Choroid plexus epithelial cell (primary cell): ENCODE measurements at regions not wholly inside any gene's neighbourhood (a gene's known extent, or its start where the extent isn't known, plus 50 kb on each side); places are given as distances from the start of the nearest gene placed in this dataset.
"Not testable (repeated sequence)": the region's sequence is repeated elsewhere in the genome, so short reads cannot be mapped to it uniquely, and the experiment has no call there.

Experiments
- DNase-seq: peaks from one replicate; pipeline ENCODE4 v3.0.0-alpha.2; 2010; ENCODE audit warnings: low read depth
- H3K4me3 ChIP-seq: 2 replicates; pipeline ENCODE4 v1.5.1; 2011; ENCODE audit warnings: low read depth, mild to moderate bottlenecking, control low read depth, low read length, moderate library complexity
- TF ChIP-seq, protein P1 (sequence below): conservative IDR thresholded peaks from 2 replicates; pipeline ENCODE4 v1.5.1; 2011; ENCODE audit warnings: low read depth, mild to moderate bottlenecking, control low read depth, inconsistent platforms, low read length, moderate library complexity

- TF ChIP-seq, protein P1, sequence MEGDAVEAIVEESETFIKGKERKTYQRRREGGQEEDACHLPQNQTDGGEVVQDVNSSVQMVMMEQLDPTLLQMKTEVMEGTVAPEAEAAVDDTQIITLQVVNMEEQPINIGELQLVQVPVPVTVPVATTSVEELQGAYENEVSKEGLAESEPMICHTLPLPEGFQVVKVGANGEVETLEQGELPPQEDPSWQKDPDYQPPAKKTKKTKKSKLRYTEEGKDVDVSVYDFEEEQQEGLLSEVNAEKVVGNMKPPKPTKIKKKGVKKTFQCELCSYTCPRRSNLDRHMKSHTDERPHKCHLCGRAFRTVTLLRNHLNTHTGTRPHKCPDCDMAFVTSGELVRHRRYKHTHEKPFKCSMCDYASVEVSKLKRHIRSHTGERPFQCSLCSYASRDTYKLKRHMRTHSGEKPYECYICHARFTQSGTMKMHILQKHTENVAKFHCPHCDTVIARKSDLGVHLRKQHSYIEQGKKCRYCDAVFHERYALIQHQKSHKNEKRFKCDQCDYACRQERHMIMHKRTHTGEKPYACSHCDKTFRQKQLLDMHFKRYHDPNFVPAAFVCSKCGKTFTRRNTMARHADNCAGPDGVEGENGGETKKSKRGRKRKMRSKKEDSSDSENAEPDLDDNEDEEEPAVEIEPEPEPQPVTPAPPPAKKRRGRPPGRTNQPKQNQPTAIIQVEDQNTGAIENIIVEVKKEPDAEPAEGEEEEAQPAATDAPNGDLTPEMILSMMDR, result no peak
- H3K4me3 ChIP-seq, result peak overlapping the region; percentile 35
Measured at GRCh38 chr16:29290631-29291247, 115.8 kb downstream of the NPIPB11 start.

GRCh38 chr16:29289516-29290239 lies 116.8 kb downstream of the NPIPB11 start:
- H3K4me3 ChIP-seq, DNase-seq: not testable (repeated sequence)

More at GRCh38 chr16:29290631-29291247, 115.8 kb downstream of the NPIPB11 start:
- DNase-seq, result peak; percentile 86

GRCh38 chr16:29288711-29289474 lies 117.6 kb downstream of the NPIPB11 start:
- peak; percentile 57 for DNase-seq
- H3K4me3 ChIP-seq, result not testable (repeated sequence)

DNA sequence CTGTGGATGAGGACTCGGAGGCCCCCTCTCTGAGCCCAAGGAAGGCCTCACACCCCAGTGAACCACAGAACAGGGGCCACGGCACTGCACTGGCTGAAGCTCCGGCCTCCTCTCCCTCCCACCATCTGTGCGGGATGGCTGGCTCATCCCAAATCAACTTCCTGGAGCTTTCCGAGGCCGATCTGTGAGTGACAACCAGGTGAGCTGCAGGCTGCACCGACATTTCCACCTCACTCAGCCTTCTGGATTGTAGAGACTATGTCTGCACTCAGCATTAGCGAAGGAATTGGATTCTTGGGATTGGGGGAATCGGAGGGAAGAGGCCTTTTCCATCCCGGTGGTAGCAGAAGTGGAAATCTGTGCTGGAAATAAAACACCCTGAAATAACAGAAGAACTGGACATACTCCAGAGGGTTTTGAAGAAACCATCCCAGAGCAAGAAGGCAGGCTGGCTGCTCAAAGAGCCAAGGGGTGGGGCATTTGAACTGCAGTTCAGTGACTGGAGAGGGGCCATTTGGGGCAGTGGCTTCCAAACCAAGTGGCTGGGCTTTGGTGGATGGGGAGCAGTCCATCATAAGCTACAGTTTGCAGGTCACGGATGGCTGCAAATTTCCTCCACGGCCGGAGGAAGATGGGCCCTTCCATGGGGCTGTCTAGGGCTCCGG lies 118.5 kb downstream of the NPIPB11 start:
- DNase-seq, H3K4me3 ChIP-seq: not testable (repeated sequence)

DNA sequence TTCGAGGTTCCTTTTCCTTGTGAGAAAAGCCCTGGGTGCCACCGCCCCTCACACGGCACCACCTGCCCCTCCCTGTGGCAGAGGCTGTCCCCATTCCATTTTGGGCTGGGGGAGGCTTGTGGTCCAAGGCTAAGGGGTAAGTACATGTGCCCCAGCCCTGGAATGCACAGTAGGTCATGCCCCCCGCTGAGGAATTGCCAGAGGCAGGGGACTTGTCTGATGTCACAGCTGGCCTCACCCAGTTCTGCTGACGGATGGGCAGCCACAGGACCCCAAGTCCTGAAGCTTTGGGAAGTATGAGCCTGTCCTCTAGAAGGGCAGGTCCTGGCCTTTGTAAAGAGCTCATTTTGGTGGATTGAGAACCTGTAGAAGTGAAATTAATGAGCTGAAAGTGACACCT lies 119.3 kb downstream of the NPIPB11 start:
- not testable (repeated sequence) for DNase-seq, H3K4me3 ChIP-seq

DNA sequence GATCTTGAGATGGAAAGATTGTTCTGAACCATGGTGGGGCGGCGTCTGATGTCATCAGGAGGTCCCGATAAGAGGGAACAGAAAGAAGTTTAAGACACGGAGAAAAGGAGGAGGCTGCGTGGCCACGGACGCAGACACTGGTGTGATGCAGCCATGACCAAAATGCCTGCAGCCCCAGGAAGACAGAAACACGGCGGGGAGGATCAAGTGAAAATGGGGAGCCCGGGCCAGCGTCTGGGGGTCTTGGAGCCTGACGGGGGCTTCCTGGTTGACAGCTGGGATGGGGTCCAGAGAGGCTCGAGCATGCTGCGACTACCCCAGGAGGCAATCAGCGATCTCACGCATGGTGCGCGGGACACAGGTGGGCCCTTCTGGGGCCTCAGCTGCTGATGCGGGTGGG lies 119.7 kb downstream of the NPIPB11 start:
- not testable (repeated sequence) for DNase-seq, H3K4me3 ChIP-seq

- DNase-seq, H3K4me3 ChIP-seq: not testable (repeated sequence)
Measured at GRCh38 chr16:29286161-29286560, 120.3 kb downstream of the NPIPB11 start.

DNA sequence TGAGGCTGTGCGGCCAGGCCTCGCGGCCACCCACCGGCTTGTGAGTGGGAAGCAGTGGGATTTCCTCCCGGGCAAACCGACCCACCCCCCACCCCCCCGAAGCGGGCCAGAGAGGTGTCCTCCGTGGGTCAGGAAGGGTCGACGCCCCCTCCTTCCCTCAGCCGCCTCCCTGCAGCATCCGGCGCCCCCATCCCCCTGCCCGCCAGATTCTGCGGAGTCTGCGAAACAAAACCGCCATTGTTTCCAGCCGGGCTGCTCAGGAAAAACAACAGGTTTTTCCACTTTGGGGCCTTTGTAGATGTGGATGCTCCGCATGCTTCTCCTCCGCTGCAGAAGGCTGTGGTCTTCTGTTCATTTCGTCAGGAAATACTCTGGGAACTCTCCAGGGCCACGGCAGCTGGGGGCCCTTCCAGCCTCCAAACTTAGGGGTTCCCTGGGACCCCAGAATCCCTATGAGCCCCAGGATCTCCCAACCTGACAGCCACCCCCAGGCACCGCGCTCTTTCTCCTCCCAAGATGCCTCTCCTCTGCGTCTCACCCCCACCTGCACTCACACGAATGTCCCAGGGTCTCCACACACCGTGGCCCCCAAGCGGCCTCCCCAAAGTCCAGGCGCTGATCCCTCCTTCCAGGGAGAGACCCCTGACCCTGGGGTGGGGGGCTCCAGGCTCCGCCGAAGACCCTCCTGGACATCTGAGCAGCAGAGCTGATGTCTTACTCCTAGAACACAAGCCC lies 121.2 kb downstream of the NPIPB11 start:
- not testable (repeated sequence) for H3K4me3 ChIP-seq, DNase-seq

GRCh38 chr16:29284723-29285122 lies 121.8 kb downstream of the NPIPB11 start:
- not testable (repeated sequence) for DNase-seq, H3K4me3 ChIP-seq

GRCh38 chr16:29284159-29284558 lies 122.4 kb downstream of the NPIPB11 start:
- not testable (repeated sequence) for H3K4me3 ChIP-seq, DNase-seq

DNA sequence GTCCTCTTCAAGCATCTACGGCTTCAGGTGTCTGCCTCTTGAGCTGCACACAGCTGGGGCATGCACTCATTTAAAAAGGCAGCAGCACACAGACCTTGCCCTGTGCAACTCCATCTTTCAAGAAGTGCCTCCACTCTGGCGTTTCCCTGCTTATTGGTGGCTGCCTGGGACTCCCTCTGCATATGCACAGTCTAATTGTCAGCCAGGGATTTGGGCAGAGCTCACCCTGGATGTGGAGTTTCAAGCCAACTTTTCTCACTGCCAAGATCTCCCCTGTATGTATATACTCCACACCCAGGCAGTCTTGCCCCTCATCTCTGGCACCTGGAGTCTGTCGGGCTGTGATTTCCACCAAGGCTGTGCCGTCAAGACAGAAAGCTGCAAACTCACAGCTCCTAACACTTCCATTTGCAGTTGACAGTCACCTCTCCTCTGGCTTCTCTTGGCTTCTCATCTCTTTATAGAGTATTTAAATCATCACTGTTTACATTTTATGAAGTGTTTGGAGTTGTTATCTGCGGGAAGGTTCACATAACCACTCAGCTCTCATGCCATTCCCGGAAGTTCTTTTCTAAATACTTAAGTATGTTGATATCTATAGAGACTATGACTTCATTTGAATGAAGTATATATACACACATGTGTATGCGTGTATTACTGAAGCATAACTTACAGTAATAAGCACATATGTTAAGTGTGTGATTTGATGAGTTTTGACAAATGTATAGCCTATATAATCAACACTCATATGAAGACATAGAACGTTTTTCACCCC lies 128.2 kb downstream of the NPIPB11 start:
- not testable (repeated sequence) for DNase-seq, H3K4me3 ChIP-seq

DNA sequence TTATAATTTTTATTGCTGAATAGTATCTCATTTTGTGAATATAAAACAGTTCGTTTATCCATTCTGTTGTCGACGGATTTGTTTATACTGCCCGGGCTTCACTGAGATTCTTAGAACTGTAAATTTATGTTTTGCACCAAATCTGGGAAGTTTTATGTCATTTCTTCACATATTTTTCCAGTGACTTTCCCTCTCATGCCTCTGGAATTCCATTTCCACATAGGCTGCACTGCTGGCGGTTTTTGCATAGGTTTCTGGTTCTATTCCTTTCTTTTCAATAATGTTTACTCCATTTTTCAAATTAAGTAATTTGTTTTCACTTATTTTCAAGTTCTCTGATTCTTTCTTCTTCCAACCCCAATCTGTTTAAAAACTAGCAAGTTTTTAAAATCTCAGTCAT lies 130.1 kb downstream of the NPIPB11 start:
- not testable (repeated sequence) for H3K4me3 ChIP-seq, DNase-seq

- DNase-seq, H3K4me3 ChIP-seq: not testable (repeated sequence)
Measured at GRCh38 chr16:29274055-29275035, 132.2 kb downstream of the NPIPB11 start.

DNA sequence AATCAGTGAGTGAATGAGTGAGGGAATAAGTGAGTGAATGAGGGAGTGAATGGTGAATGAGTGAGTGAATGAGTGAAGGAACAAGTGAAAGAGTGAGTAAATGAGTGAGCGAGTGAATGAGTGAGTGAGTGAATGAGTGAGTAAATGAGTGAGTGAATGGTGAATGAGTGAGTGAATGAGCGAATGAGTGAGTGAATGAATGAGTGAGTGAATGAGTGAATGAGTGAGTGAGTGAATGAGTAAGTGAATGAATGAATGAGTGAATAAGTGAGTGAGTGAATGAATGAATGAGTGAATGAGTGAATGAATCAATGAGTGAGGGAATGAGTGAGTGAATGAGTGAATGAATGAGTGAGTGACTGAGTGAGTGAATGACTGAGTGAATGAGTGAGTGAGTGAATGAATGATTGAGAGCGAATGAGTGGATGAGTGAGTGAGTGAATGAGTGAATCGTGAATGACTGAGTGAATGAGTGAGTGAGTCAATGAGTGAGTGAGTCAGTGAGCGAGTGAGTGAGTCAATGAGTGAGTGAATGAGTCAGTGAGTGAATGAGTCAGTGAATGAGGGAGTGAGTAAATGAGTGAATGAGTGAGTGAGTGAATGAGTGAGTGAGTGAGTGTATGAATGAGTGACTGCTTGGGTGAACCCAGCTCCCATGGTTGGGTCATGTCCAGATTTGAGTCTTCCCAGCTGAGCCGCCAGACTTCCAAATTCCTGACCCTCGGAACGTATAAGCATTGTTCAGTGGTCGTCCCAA lies 133.0 kb downstream of the NPIPB11 start:
- not testable (repeated sequence) for H3K4me3 ChIP-seq, DNase-seq
